ENCODE measurements at regions not wholly inside any gene's neighbourhood (a gene's known extent, or its start where the extent isn't known, plus 50 kb on each side); places are given as distances from the start of the nearest gene placed in this dataset.

DNA sequence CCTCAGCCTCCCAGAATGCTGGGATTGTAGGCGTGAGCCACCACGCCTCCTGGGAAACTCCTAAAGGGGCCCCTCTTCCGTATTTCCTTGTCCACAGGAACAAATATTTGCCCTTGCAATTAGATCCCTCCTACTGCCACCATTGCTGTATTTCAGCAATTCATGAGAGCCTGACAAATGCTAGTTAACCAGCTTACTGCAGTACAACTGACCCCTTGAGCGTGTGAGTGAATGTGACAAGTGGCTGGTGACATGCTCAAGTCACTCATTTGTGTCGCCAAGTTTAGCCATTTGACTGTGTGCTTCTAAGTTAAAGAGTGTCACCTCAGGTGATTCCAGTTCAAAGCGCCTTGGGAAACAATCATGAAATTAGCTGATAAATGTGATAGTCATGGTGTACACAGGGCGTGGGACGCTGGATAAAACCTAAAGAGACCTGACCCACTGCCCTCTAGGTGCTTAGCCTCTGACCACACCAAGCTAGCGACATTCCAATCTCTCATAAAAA lies 56.1 kb upstream of the MAP1LC3B2 start:
- TF ChIP-seq, protein P1, sequence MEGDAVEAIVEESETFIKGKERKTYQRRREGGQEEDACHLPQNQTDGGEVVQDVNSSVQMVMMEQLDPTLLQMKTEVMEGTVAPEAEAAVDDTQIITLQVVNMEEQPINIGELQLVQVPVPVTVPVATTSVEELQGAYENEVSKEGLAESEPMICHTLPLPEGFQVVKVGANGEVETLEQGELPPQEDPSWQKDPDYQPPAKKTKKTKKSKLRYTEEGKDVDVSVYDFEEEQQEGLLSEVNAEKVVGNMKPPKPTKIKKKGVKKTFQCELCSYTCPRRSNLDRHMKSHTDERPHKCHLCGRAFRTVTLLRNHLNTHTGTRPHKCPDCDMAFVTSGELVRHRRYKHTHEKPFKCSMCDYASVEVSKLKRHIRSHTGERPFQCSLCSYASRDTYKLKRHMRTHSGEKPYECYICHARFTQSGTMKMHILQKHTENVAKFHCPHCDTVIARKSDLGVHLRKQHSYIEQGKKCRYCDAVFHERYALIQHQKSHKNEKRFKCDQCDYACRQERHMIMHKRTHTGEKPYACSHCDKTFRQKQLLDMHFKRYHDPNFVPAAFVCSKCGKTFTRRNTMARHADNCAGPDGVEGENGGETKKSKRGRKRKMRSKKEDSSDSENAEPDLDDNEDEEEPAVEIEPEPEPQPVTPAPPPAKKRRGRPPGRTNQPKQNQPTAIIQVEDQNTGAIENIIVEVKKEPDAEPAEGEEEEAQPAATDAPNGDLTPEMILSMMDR (IDR thresholded peaks at IDR 0.05; ENCODE audit: low read depth, low read length): no peak
- TF ChIP-seq EZH2phosphoT487 (IDR thresholded peaks at IDR 0.05; ENCODE audit: low read depth): no peak

Measured in OCI-LY3 (cell line).